Endothelial cell of umbilical vein (primary cell): ENCODE measurements at regions not wholly inside any gene's neighbourhood (a gene's known extent, or its start where the extent isn't known, plus 50 kb on each side); places are given as distances from the start of the nearest gene placed in this dataset.

Experiments
- BruUV-seq: library from RNA; stranded (reverse); fragments of 400-500 nt; replicated peaks from 2 replicates; lab custom pipeline; 2021; lab: Mats Ljungman, UMichigan
- CTCF ChIA-PET: fragments of 300-600, 350-600 bp; sonication (Branson Sonifier 250); formaldehyde crosslinking; loops from one replicate; lab custom pipeline; 2021; ENCODE audit warnings: antibody characterized with exemption, inconsistent platforms; lab: Charles Lee
- POLR2A ChIA-PET: fragments of 300-600, 350-600 bp; sonication (Branson Sonifier 250); formaldehyde crosslinking; loops from one replicate; lab custom pipeline; 2021; ENCODE audit warnings: antibody characterized with exemption, inconsistent platforms; lab: Charles Lee
- DNase-seq: peaks from one replicate; pipeline ENCODE4 v3.0.0-alpha.2; 2011; ENCODE audit warnings: low read depth, low spot score
- FAIRE-seq: peaks from 2 replicates; lab custom pipeline; 2011; peaks lifted over from hg19 to GRCh38; lab: Jason Lieb, UNC
- H2AFZ ChIP-seq: 2 replicates; pipeline ENCODE4 v1.6.0; 2012; ENCODE audit warnings: low read depth, low read length, control low read depth, inconsistent platforms
- H3K27ac ChIP-seq: 2 replicates; pipeline ENCODE4 v1.5.1; 2011; ENCODE audit warnings: low read depth, mild to moderate bottlenecking, control low read depth, low read length, moderate library complexity; ENCODE audit not compliant: insufficient read depth
- H3K27me3 ChIP-seq, 2 experiments: 2 replicates each; pipeline versions ENCODE4 v1.6.0 to v1.6.1; 2011; ENCODE audit warnings: low read length in 2 of 2, mixed read lengths in 1 of 2; ENCODE audit not compliant: control insufficient read depth in 2 of 2, insufficient read depth in 2 of 2
- H3K36me3 ChIP-seq, 2 experiments: 2 replicates in 1 of 2; 3 replicates in 1 of 2; pipeline ENCODE4 v1.5.1; 2011; ENCODE audit warnings: low read length in 2 of 2, mild to moderate bottlenecking in 1 of 2, moderate library complexity in 1 of 2; ENCODE audit not compliant: control insufficient read depth in 2 of 2, insufficient read depth in 2 of 2; ENCODE audit errors: extremely low read depth in 1 of 2
- H3K4me1 ChIP-seq: 3 replicates; pipeline ENCODE4 v1.5.1; 2011; ENCODE audit warnings: mild to moderate bottlenecking, low read length; ENCODE audit not compliant: control insufficient read depth, insufficient read depth; ENCODE audit errors: extremely low read depth
- H3K4me2 ChIP-seq: 2 replicates; pipeline ENCODE4 v1.6.1; 2011; ENCODE audit warnings: low read length, control low read depth, mixed read lengths; ENCODE audit not compliant: insufficient read depth
- H3K4me3 ChIP-seq, 3 experiments: fragments of 200-600 bp in 1 of 3; sonication (generic), shearing (Covaris generic) in 1 of 3; replicated peaks in 1 of 3; 2 replicates each; pipeline ENCODE4 v1.5.1; 2011 to 2016; ENCODE audit warnings: control low read depth in 3 of 3, low read length in 3 of 3, mild to moderate bottlenecking in 2 of 3, inconsistent platforms in 1 of 3, low read depth in 1 of 3, moderate library complexity in 1 of 3; ENCODE audit not compliant: insufficient read depth in 1 of 3
- H3K79me2 ChIP-seq: 2 replicates; pipeline ENCODE4 v1.6.0; 2012; ENCODE audit warnings: low read length, inconsistent platforms; ENCODE audit not compliant: control insufficient read depth, insufficient read depth
- H3K9ac ChIP-seq: replicated peaks from 2 replicates; pipeline ENCODE3; 2011; ENCODE audit warnings: low read length, control low read depth; ENCODE audit not compliant: insufficient read depth; ENCODE audit errors: extremely low read depth
- H3K9me1 ChIP-seq: replicated peaks from 3 replicates; pipeline ENCODE4 v1.6.0; 2011; ENCODE audit warnings: mild to moderate bottlenecking, low read length; ENCODE audit not compliant: control insufficient read depth, insufficient read depth; ENCODE audit errors: extremely low read depth
- H3K9me3 ChIP-seq: replicated peaks from 2 replicates; pipeline ENCODE4 v1.5.1; 2012; ENCODE audit warnings: low read length, inconsistent platforms; ENCODE audit not compliant: control insufficient read depth, insufficient read depth
- H4K20me1 ChIP-seq: replicated peaks from 2 replicates; pipeline ENCODE3; 2011; ENCODE audit warnings: mild to moderate bottlenecking, low read length; ENCODE audit not compliant: control insufficient read depth, insufficient read depth; ENCODE audit errors: extremely low read depth
- EZH2 ChIP-seq: IDR thresholded peaks from 2 replicates; pipeline ENCODE4 v1.6.1; 2012; ENCODE audit warnings: borderline replicate concordance, low read depth, mild to moderate bottlenecking, moderate library complexity, low read length, inconsistent platforms; ENCODE audit not compliant: severe bottlenecking
- FOS ChIP-seq: IDR thresholded peaks from 2 replicates; pipeline ENCODE4 v1.6.1; 2011; ENCODE audit warnings: mild to moderate bottlenecking, low read length, moderate library complexity, borderline replicate concordance; ENCODE audit not compliant: insufficient read depth
- GATA2 ChIP-seq: IDR thresholded peaks from 2 replicates; pipeline ENCODE4 v1.7.0; 2011; ENCODE audit warnings: low read depth, mild to moderate bottlenecking, moderate library complexity, mixed read lengths, low read length; ENCODE audit not compliant: insufficient read length, insufficient read depth
- JUN ChIP-seq: IDR thresholded peaks from 2 replicates; pipeline ENCODE4 v1.6.1; 2011; ENCODE audit warnings: borderline replicate concordance, low read depth; ENCODE audit not compliant: insufficient read length, insufficient read depth
- MYC ChIP-seq: IDR thresholded peaks from one replicate; pipeline ENCODE4 v1.6.1; 2011; ENCODE audit warnings: mild to moderate bottlenecking, low read depth, low read length
- POLR2A ChIP-seq: IDR thresholded peaks from 2 replicates; pipeline ENCODE4 v1.6.1; 2012; ENCODE audit warnings: low read depth, mild to moderate bottlenecking, control low read depth, low read length
- POLR2AphosphoS5 ChIP-seq: IDR thresholded peaks from 2 replicates; pipeline ENCODE4 v1.6.1; 2012; ENCODE audit warnings: low read depth, mild to moderate bottlenecking, control low read depth, low read length, moderate library complexity; ENCODE audit not compliant: insufficient read depth
- dilution Hi-C: fragments of 300-500 bp; cut with MboI; formaldehyde crosslinking; loops from one replicate; pipeline ENCODE4 v1.15.0; 2019; ENCODE audit warnings: low sequenced_read_pairs; ENCODE audit not compliant: extremely low pct_ligation_motif_present
- intact Hi-C: fragments of 100-400 bp; cut with micrococcal nuclease; formaldehyde crosslinking; loops from one replicate; pipeline ENCODE4 v1.10.0; 2022
- TF ChIP-seq, protein P1 (sequence below), 2 donors: IDR thresholded peaks; 1 replicate in 1 of 2; 2 replicates in 1 of 2; pipeline ENCODE4 v1.5.1; 2011; ENCODE audit warnings: low read length in 2 of 2, mild to moderate bottlenecking in 2 of 2, moderate library complexity in 2 of 2, control low read depth in 1 of 2, inconsistent platforms in 1 of 2, low read depth in 1 of 2; ENCODE audit not compliant: insufficient read depth in 1 of 2; ENCODE audit errors: extremely low read depth in 1 of 2
- TF ChIP-seq, protein P2 (sequence below): IDR thresholded peaks from 2 replicates; pipeline ENCODE4 v1.6.1; 2011; ENCODE audit not compliant: insufficient read depth, insufficient read length

GRCh38 chr2:4483050-4483449 is 779.7 kb downstream of the DCDC2C start:
- no peak for FAIRE-seq
- BruUV-seq = no TSS peak

DNA sequence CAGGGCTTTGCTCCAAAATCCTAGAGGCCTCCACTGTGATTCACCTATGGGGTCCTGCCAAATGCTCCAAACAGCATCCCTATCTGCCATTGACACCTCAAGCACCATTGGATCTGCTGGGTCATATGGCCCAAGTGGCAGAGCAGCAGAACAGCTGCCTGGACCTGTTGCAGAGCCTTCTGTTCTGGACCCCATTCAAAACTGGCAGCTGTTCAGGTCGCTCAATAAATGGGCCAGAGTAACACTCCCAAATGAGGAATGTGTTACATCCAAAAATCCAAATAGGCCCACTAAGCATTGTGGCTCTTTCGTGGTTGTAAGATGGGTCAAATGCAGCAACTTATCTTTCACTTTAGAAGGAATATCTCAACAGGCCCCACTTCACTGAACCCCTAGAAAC is 783.6 kb downstream of the DCDC2C start:
- ChIA-PET CTCF (no interaction called here), POLR2A (no interaction called here)
- FAIRE-seq = no peak

More at GRCh38 chr2:4483050-4483449, 779.7 kb downstream of the DCDC2C start:
- H3K4me2 ChIP-seq = no peak overlapping the region
- H3K27ac ChIP-seq = no peak overlapping the region
- DNase-seq = no peak
- TF ChIP-seq JUN = no peak
- H3K9me3 ChIP-seq = no peaks in the 10 kb centered on the region
- H3K36me3 ChIP-seq = no peaks in the 10 kb centered on the region
- dilution Hi-C loops = no loop called here
- no peak overlapping the region for H3K4me3 ChIP-seq
- H3K9me1 ChIP-seq = no peaks in the 10 kb centered on the region
- H4K20me1 ChIP-seq = no peaks in the 10 kb centered on the region
- POLR2A ChIA-PET = no interaction called here
- CTCF ChIA-PET = no interaction called here
- H3K9ac ChIP-seq = no peak overlapping the region
- no peaks in the 10 kb centered on the region for H3K79me2 ChIP-seq
- intact Hi-C loops = no loop called here
- H2AFZ ChIP-seq = no peak overlapping the region
- no peaks in the 10 kb centered on the region for H3K27me3 ChIP-seq
- no peaks in the 10 kb centered on the region for H3K4me1 ChIP-seq

More for the DNA sequence above, 783.6 kb downstream of the DCDC2C start:
- no peak for DNase-seq
- no peak overlapping the region for H3K27ac ChIP-seq
- no peaks in the 10 kb centered on the region for H3K9me1 ChIP-seq
- H3K9ac ChIP-seq = no peak overlapping the region
- no TSS peak for BruUV-seq
- intact Hi-C loops (no loop called here), dilution Hi-C loops (no loop called here)
- TF ChIP-seq GATA2 (no peak), POLR2A (no peak), FOS (no peak), MYC (no peak), POLR2AphosphoS5 (no peak), JUN (no peak), EZH2 (no peak)
- TF ChIP-seq, protein P1, sequence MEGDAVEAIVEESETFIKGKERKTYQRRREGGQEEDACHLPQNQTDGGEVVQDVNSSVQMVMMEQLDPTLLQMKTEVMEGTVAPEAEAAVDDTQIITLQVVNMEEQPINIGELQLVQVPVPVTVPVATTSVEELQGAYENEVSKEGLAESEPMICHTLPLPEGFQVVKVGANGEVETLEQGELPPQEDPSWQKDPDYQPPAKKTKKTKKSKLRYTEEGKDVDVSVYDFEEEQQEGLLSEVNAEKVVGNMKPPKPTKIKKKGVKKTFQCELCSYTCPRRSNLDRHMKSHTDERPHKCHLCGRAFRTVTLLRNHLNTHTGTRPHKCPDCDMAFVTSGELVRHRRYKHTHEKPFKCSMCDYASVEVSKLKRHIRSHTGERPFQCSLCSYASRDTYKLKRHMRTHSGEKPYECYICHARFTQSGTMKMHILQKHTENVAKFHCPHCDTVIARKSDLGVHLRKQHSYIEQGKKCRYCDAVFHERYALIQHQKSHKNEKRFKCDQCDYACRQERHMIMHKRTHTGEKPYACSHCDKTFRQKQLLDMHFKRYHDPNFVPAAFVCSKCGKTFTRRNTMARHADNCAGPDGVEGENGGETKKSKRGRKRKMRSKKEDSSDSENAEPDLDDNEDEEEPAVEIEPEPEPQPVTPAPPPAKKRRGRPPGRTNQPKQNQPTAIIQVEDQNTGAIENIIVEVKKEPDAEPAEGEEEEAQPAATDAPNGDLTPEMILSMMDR (IDR thresholded peaks at IDR 0.05; ENCODE audit: extremely low read depth in 1 of 2, insufficient read depth in 1 of 2, low read depth in 1 of 2, low read length in 2 of 2) = no peak
- TF ChIP-seq, protein P2, sequence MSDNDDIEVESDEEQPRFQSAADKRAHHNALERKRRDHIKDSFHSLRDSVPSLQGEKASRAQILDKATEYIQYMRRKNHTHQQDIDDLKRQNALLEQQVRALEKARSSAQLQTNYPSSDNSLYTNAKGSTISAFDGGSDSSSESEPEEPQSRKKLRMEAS = no peak
- no peaks in the 10 kb centered on the region for H3K9me3 ChIP-seq
- no peaks in the 10 kb centered on the region for H3K79me2 ChIP-seq
- H3K27me3 ChIP-seq = no peaks in the 10 kb centered on the region
- H2AFZ ChIP-seq = no peak overlapping the region
- no peak overlapping the region for H3K4me2 ChIP-seq
- H4K20me1 ChIP-seq = no peaks in the 10 kb centered on the region
- no peak overlapping the region for H3K4me3 ChIP-seq
- no peaks in the 10 kb centered on the region for H3K4me1 ChIP-seq
- H3K36me3 ChIP-seq = no peaks in the 10 kb centered on the region
